GM19240 (cell line): ENCODE measurements at regions not wholly inside any gene's neighbourhood (a gene's known extent, or its start where the extent isn't known, plus 50 kb on each side); places are given as distances from the start of the nearest gene placed in this dataset.
"Not testable (repeated sequence)": the region's sequence is repeated elsewhere in the genome, so short reads cannot be mapped to it uniquely, and the experiment has no call there.

Experiments used
- DNase-seq: peaks from one replicate; pipeline ENCODE4 v3.0.0; 2011; ENCODE audit warnings: low spot score; ENCODE audit not compliant: insufficient read length

- no peak for DNase-seq
These were observed 84.7 kb downstream of the IRX5 start for GRCh38 chr16:55015181-55015913.

- DNase-seq, result no peak
These were observed 85.8 kb downstream of the IRX5 start for GRCh38 chr16:55016515-55016914.

GRCh38 chr16:55017321-55017720, 86.7 kb downstream of the IRX5 start:
- DNase-seq, result no peak

GRCh38 chr16:55018881-55019280, 88.2 kb downstream of the IRX5 start:
- no peak for DNase-seq

- DNase-seq, result no peak
These were observed 88.9 kb downstream of the IRX5 start for GRCh38 chr16:55019419-55020131.

- DNase-seq, result no peak
These were observed 91.2 kb downstream of the IRX5 start for GRCh38 chr16:55021595-55022475.

GRCh38 chr16:55027260-55027659, 96.6 kb downstream of the IRX5 start:
- not testable (repeated sequence) for DNase-seq

- no peak for DNase-seq
These were observed 98.8 kb downstream of the IRX5 start for GRCh38 chr16:55029509-55029908.

GRCh38 chr16:55030944-55031343, 100.3 kb downstream of the IRX5 start:
- DNase-seq, result no peak

GRCh38 chr16:55031481-55031880, 100.8 kb downstream of the IRX5 start:
- DNase-seq, result no peak

- DNase-seq, result no peak
These were observed 102.8 kb downstream of the IRX5 start for GRCh38 chr16:55033225-55034156.

- DNase-seq, result peak; percentile 12
These were observed 104.4 kb downstream of the IRX5 start for GRCh38 chr16:55035029-55035428.

- DNase-seq, result no peak
These were observed 105.3 kb downstream of the IRX5 start for GRCh38 chr16:55035956-55036355.

GRCh38 chr16:55036371-55036821, 105.7 kb downstream of the IRX5 start:
- DNase-seq, result no peak

- DNase-seq, result no peak
These were observed 106.4 kb downstream of the IRX5 start for GRCh38 chr16:55037046-55037445.

- DNase-seq, result no peak
These were observed 107.3 kb downstream of the IRX5 start for GRCh38 chr16:55037966-55038365.

- no peak for DNase-seq
These were observed 108.4 kb downstream of the IRX5 start for GRCh38 chr16:55039042-55039441.

GRCh38 chr16:55039511-55039910, 108.8 kb downstream of the IRX5 start:
- no peak for DNase-seq

GRCh38 chr16:55039931-55040330, 109.3 kb downstream of the IRX5 start:
- DNase-seq, result no peak

GRCh38 chr16:55040366-55041086, 109.9 kb downstream of the IRX5 start:
- no peak for DNase-seq
